Adrenal gland (tissue), 5 donors: ENCODE measurements at regions not wholly inside any gene's neighbourhood (a gene's known extent, or its start where the extent isn't known, plus 50 kb on each side); places are given as distances from the start of the nearest gene placed in this dataset.

Source experiments
- POLR2A ChIP-seq, 2 donors: fragments of 450-650 bp; IDR thresholded peaks; one replicate each; pipeline ENCODE4 v1.6.1; 2017; ENCODE audit warnings: antibody characterized with exemption in 2 of 2, mild to moderate bottlenecking in 2 of 2, moderate library complexity in 1 of 2
- TF ChIP-seq, protein P1 (sequence below), 6 experiments: fragments of 450-650 bp in 4 of 6; fragments of 200-600 bp in 2 of 6; sonication (generic) in 1 of 6; IDR thresholded peaks; 1 replicate in 5 of 6; 2 replicates in 1 of 6; pipeline versions ENCODE4 v1.5.1 to v1.8.0; 2016 to 2021; ENCODE audit warnings: antibody characterized with exemption in 6 of 6, mild to moderate bottlenecking in 2 of 6, moderate library complexity in 1 of 6
- donor health status: DM: no; HTN: no; CAD: no.

- TF ChIP-seq, protein P1, sequence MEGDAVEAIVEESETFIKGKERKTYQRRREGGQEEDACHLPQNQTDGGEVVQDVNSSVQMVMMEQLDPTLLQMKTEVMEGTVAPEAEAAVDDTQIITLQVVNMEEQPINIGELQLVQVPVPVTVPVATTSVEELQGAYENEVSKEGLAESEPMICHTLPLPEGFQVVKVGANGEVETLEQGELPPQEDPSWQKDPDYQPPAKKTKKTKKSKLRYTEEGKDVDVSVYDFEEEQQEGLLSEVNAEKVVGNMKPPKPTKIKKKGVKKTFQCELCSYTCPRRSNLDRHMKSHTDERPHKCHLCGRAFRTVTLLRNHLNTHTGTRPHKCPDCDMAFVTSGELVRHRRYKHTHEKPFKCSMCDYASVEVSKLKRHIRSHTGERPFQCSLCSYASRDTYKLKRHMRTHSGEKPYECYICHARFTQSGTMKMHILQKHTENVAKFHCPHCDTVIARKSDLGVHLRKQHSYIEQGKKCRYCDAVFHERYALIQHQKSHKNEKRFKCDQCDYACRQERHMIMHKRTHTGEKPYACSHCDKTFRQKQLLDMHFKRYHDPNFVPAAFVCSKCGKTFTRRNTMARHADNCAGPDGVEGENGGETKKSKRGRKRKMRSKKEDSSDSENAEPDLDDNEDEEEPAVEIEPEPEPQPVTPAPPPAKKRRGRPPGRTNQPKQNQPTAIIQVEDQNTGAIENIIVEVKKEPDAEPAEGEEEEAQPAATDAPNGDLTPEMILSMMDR (IDR thresholded peaks at IDR 0.05) = no peak
- no peak for TF ChIP-seq POLR2A (IDR thresholded peaks at IDR 0.05)
These were observed 104.0 kb downstream of the TANC2 start for GRCh38 chr17:63070031-63070430.
